GM21423 (cell line): ENCODE measurements at regions not wholly inside any gene's neighbourhood (a gene's known extent, or its start where the extent isn't known, plus 50 kb on each side); places are given as distances from the start of the nearest gene placed in this dataset.
A peak's percentile ranks its signal among the peaks of the same experiment; 100 is the strongest.

ENCODE experiments used
- ATAC-seq: cut with Tn5 transposase; IDR thresholded peaks from one replicate; pipeline ENCODE4 v1.9.1; 2021; ENCODE audit warnings: mild to moderate bottlenecking, moderate library complexity; ENCODE audit not compliant: unreplicated experiment

DNA sequence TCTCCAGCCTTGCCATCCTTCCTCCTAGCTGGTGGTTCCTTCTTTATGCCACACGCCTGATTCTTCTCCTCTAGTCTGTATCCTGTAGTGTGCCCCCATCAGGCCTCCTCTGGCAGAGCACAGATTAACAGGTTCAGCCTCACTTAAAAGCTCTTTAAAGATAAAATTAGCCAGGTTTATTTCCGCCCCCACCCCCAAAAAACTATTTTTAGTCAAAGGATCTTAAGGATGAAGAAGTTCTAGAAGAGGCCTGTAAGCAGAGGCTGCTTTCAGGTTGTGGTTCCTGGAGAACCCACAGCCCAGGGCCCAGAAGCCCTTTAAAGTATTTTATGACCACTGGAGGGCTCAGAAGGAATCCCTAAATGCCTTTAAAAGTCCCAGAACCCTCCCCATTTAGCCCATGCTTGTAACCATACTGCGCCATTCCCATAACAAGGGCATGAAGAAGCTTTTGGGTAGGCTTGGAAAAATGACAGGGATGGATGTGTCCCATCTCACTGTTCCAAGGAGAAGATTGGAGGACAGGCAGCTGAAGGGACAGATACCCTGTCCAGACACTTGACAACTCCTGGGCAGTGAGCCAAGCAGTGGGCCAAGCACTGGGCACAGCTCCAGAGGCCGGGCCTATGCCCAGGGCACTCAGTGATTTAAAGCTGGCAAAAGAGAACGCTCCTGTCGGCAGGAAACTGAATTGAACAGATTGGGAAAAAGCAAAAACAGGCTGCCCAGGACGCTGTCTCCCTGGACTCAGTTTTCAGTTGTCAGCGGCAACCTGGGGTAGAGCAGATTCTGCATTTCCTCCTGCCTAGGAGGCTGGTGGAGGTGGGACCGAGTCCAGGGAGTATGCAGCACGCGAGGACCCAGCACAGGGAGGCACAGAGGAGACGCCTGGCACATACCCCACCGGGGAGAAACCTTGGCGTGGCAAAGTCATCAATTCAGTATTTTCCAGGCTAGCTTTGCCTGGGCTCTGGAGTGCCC lies 106.3 kb upstream of the SSBP2 start:
- no peak for ATAC-seq

DNA sequence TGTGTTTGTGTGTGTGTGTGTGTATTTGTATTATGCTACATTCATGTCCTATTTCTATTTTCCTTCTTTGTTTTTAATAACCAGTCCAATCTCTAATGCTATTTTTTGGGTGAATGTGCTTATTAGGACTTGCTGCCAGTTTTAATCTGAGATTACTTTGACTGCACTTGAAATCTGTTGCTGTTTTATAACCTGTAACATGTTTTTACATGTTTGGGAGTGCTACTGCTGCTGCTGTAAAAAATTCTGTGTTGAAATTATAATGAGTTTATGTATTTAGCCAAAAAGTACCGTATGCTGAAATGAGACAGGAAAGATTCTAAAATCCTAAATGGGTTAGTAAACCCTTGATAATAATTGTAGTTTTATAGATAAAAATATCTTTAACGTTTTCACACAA lies 104.7 kb upstream of the SSBP2 start:
- no peak for ATAC-seq

DNA sequence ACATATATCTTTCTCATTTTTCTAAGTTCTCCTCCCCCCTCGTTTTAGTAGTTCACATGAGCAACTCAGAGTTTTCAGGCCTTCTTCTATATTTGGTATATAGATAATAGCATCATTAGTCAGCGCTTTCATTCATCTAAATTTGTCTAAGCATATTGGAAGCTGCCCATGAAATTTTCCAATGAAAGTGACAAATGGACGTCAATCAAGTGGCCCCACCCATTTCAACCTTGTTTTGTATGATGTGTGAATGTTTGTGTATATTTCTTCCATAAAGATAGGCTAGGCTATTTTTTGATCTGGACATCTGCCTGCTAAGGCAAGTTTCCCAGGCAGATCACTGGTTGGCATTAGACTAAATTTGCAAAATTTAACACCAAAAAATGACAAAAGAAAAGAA lies 104.0 kb upstream of the SSBP2 start:
- no peak for ATAC-seq

DNA sequence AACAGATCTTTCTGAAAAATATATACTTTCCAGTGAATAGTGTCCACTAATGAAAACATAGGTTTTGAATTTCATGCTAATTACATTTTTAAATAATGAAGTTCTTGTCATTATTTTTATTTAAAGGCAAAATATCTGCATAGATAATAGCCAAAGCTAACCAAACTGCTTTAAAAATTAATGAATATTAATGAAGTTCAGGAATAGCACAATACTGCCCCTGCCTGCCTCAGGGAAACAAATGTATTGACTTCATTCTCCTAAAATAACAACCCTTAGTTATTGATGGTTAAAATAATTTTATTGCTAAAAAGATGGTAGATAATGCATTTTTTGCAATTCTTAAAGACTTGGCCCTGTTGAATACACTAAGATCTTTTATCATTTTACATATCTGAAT lies 103.6 kb upstream of the SSBP2 start:
- ATAC-seq, result no peak

DNA sequence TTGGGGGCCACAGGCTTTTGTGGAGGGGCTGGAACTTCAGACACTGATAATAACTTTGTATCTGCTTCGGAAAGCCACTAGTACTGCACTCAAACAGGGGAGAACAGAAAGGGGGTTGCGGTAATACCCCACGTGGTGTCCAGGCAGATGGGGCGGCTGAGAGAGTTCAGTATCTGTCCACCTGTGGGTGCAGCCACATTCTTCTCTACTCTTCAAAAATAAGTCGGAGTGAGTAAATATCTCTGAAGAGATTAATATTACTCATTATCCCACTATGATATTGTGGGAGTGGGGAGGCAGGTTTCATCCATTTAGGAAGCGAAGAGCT lies 102.1 kb upstream of the SSBP2 start:
- no peak for ATAC-seq

DNA sequence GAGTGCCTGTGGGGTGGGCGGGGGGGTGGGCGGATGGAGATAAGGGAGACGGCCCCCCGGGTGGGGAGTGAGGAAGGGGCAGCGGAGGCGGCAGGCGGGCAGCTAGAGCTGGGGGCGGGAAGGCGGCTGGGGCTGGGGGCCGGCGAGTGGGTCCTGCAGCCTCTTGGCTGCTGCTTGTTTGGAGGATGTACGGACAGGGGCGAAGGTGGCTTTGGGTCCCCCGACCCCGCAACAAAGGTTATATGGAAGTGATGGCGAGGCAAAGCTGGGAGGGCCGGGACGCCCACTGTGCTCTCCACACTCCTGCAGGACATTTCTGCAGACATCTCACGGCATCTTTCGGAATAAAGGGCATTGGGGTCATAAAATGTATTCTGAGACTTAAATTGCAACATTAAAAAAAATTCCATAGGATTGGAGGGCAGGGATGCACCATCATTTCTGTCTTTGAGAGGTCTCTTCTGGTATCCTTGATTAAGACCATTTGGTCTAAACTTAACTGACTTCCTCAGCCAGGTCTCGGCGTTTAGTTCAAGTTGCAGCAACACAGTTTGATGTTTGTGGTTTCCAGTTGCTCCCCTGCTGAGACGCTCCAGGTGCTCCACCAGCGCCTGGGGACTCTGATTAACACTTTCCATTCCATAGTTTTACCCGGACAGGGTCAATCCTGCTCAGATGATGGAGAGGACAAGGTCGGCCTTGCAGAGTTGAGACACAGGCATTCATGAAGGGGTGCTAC lies 101.6 kb upstream of the SSBP2 start:
- ATAC-seq, result no peak

DNA sequence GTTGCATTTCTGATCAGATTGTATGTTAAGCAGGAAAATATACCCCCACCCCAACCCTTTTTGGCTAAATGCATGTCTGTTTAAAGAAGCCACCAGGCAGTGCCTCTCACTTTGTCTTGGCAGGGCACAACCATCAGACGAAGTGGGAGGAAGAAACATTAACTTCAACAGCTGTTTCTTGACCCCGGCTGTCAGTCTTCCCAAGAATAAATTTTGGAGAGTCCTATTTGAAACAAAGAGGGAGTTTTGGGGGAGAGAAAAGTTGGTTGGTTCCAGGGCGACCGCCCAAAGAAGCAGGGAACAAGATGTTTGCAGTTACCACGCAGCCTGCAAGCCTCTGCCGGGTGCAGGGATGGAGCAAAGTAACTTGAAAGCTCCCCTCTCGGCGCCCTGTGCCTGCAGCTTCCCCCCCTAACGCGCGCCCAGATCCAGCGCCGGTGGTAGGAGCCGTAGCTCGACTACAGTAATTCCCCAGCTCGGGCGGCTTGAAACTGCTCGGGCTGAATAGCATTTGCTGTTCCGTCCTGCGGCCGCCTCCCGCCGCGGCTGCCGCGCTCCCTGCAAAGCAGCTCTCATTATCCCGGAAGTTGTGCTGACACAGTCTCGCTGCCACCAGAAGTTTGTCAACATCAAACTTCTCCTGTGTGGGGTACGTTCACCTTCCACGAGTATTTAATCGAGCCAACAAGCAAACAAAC lies 100.7 kb upstream of the SSBP2 start:
- peak; percentile 87 for ATAC-seq

DNA sequence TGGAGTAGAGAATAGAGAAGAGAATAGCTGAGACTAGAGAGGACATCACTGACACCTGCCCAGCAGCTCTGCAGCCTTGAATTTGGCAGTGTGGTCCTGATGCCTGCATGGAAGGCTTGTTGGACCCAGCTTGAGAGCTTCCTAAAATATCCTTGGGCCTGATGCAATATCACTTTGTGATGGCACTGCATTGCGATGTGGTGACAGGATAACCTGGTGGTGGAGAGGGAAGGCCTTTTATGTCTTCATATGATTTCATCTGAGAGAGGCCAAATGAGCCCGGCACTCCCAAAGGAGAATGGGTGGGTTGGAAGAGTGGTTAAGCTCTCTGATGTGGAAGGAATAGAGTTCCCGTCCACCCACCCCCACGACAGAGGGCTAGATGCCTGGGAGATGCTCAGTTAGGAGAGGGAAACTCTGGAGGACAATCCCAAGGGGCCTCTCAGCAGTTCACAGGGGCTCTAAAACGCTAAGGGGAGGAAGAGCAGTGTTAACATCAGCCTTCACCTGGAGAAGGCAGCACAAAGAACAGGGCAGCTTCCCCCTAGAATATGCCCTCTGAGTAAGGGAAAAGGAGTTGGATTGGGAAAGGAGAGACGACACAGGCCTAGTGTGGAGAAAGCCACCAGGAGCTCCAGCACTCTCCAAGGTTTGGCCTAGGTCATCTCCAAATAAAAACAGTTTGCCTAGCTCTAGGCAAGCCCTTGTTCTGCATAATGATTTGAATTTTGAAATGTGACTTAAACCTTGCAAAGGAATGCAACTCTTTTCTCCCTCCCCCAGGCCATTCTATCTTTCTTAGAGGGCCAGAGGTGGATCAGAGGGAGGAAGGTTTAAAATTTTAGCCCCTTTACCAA lies 99.8 kb upstream of the SSBP2 start:
- ATAC-seq, result no peak

DNA sequence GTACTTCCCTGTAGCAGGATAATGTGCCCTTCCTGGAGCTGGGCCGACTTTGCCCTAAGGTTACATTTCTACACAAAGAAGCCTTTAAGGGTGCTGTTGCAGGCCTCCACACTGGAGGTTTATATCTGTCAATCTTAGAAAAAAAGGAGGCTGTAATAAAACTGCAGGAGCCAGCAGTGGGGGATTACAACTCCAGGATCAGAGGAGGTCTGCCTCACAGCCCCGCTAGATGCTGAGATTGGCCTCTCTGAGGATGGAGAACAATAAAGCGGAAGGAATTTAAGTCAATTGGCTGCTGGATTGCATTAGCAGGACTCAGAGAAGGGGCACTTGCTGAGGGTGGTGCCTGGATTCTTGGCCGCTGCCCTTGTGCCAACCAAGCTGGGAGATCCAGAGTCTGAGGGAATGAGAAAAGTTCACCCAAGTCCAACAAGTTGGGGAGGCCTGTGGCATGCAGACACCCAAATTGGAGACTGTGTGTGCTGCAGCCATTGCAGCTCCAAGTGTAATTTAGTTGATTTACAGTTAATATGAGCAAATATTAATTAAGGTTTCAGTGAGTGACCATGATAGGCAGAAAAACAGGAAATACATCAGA lies 99.0 kb upstream of the SSBP2 start:
- no peak for ATAC-seq

DNA sequence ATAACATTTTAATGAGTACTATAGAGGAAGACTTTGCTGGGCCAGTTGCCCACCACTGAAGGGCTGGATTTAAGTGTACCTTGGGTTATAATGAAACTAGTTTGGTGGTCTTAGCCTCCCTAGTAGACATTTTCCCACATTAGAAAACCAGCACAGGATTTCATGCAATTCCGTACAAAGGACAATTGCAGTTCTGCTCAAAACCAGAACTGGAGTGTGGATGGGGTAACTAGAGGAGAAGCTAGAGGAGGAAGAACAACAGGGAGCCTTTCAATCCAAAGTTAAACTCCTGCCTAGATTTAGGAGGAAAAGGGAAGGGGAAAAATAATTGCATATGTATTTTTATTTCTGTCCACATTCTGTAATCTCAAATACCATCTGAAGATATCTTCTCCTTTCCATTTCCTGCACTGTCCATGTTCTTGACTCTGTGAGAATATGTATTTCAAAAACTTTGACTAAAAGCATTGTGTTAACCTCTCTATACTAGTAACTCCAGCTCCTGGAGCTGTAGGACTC lies 97.5 kb upstream of the SSBP2 start:
- no peak for ATAC-seq

DNA sequence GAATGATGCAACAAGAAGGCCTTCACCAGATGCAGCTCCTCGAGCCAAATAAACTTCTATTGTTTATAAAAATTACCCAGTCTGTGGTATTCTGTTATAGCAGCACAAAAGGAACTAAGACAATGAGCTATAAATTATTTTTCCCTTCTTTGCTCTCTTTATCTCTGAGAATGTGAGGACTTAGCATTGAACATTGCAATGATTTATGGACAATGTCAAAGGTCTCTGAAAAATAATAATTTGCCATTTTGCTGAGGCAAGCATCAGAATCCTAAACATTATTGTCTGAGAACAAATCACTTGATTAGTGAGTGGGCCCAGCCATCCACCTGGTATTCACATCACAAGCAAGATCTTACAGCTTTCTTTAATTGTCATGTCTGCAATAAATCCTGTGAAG lies 95.4 kb upstream of the SSBP2 start:
- no peak for ATAC-seq

DNA sequence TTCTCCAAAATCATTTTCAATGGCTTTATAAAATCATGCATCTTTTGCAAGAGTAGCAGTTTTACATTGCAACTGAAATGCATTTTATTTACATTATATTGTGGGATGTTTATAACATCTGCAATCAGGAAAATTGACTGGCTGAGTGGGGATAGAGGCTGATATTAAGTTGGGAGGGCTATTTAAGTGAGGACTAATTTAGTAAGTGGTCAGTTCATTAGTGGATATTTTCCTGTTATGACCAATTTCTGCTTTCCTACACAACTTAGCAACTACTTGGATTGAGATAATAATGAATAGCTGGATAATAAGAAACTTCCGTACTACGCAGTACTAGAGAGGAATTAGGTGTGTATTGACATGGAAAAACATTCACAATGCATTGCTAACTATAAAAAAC lies 92.9 kb upstream of the SSBP2 start:
- ATAC-seq, result no peak

DNA sequence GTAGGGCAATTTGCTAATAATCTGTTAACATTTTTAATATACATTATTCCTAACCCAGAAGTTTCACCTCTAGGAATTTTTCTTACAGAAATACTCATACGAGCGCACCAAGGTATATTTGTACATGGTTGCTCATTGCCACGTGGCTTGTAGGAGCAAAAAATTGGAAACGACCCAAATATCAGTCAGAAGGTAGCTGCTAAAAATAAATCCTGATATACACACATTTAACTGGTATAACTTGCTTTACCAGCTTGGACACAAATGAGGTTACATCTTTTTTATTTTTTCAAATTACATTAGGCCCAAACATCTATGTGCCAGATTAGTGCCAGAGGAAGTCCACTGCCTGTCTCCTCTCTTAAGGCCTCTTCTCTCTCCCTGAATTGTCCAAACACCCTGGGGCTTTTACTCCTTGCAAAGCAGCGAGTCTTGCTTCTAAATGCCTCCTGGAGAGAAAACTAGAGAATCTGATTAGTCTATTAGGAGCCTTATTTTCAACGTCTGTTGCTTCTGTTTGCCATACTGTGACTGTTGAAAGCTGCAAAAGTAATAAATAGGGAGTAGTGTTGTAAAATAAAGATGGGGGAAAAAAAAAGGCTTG lies 92.0 kb upstream of the SSBP2 start:
- no peak for ATAC-seq

DNA sequence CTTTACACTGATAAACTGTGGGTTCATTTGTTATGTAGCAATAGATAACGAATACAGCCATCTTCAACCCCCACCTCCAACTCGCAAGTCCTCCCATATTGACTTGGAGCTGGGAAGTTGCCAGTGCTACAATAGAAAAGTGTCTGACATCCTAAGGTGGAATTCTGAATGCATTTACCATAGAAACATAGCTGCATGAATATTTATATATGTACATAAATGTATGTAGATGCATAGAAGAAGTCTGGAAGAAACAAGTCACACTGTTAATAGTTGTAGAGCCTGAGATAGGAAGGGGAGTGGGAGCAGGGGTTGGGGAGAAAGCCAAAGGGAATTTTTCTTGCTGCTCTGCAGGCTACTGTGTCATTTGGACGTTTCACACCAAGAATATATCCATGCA lies 88.1 kb upstream of the SSBP2 start:
- ATAC-seq, result no peak

DNA sequence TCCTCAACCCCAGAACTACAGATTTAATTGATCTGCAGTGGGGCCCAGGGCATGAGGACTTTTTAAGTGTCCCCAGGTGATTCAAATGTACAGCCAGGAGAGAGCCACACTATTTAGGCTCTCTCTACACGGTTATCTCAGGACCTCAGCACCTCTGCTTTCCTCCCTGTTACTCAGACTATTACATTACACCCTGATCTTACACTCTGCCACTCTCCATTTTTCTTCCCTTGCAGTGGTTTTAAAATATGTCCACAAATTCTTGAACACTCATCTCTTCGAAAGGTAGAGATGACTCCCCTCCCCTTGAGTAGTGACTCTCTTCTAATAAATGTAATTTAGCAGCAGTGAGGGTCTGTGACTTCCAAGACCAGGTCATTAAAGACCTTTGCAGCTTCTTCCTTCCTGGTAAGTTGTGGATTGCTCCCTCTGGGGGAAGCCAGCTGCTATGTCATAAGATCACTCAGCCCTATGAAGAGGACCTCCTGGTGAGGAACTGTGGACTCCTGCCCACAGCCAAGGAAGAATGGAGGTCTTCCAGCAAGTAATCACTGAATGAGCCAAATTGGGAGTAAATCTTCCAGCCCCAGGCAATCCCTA lies 87.5 kb upstream of the SSBP2 start:
- peak; percentile 81 for ATAC-seq

DNA sequence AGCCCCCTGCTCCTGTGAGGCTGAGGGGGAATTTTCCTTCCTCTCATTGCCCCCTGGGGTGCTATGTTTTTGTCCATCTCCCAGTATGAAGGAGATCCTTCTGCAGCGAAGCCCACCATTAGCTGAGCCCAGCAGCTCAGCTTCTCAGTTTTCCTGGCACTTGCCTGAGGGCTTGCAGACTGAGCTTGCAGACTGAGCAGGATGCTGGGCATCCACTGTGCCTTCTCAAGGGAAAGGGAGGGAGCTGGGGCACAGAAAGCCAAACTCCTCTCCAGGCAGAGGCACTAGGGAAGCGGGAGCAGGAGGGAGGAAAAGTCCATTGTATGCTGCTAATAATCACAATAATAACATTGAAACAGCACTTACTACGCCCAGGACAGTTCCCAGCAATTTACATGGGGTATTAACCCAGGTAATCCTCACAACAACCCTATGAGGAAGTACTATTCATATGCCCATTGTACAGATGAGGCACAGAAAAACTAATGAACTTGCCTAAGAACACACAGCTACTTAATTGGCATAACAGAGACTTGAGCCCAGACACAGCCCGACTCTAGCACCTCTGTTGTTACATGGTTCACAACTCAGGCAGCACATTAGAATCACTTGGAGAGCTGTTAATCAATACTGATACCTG lies 86.9 kb upstream of the SSBP2 start:
- no peak for ATAC-seq

DNA sequence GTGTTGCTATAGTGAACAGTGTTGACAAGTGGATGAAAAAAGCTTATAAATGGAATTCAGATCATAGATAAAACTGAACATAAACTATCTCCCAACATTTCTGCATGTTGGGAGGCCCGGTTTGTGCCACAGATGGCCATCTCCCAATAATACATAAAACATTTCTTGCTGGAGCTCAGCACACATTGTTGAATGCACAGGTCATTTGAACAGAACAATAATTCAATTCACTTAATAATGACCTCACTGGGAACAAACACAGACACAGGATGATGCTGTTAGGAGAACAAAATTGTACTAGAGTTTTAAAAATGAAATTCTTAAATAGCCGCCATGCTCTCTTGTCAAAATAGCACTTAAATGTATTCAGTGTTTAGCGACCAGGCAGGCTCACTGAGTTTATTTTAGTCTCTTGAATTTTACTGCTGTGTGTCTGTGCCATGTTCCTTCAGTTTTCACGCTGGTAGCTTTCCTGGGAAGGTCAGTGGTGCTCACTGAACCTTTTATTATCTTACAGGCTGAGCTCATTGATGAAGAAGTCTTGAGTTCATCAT lies 85.0 kb upstream of the SSBP2 start:
- ATAC-seq, result no peak

DNA sequence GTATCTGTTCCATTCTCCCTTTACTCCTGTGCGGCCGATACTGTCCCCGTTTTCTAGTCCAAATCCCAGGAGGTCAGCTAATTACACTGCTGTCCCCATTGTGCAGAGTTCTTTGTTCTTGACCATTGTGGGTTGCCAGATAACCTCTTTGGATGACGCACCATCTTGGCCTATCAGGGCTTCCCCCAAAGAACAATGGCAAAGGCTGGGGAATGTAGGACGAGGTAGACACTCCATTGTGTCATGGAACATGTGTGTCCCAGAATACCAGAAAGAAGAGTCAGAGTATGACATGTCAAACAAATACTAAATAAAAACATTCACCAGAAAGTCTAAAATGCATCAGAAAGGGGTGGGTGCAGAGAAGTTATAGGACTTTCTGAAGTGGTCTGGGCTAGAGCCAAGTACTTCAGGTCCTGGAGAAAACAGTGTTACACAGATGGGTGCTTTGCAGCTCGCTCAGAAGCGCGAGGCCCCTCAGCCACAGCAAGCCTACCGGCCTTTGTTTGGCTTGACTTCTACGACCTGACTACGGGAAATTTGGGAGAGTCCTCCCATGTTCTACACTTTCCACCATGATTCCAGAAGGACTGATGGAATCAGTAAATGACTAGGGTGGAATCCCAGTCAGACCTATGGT lies 83.2 kb upstream of the SSBP2 start:
- ATAC-seq, result no peak
